OCI-LY3 (cell line): ENCODE measurements at regions not wholly inside any gene's neighbourhood (a gene's known extent, or its start where the extent isn't known, plus 50 kb on each side); places are given as distances from the start of the nearest gene placed in this dataset.

Experiments used
- CTCF ChIP-seq: fragments of 200-600, 300-600 bp; sonication (generic); IDR thresholded peaks from 2 replicates; pipeline ENCODE4 v1.5.1; 2014; ENCODE audit warnings: antibody characterized with exemption, low read length, low read depth
- EZH2phosphoT487 ChIP-seq: fragments of 200-600 bp; shearing (Covaris generic); IDR thresholded peaks from 2 replicates; pipeline ENCODE4 v1.6.1; 2018; ENCODE audit warnings: antibody characterized with exemption, mixed run types, low read depth

- TF ChIP-seq CTCF (no peak), EZH2phosphoT487 (no peak)
Observed at GRCh38 chr3:115347737-115348136, 200.6 kb upstream of the ZBTB20 start.
